ENCODE measurements at regions not wholly inside any gene's neighbourhood (a gene's known extent, or its start where the extent isn't known, plus 50 kb on each side); places are given as distances from the start of the nearest gene placed in this dataset.

GRCh38 chr1:185498207-185498606, 181.2 kb upstream of the IVNS1ABP start:
- TF ChIP-seq EZH2 (IDR thresholded peaks at IDR 0.05; ENCODE audit: borderline replicate concordance, low read length) = no peak
- TF ChIP-seq, protein P1, sequence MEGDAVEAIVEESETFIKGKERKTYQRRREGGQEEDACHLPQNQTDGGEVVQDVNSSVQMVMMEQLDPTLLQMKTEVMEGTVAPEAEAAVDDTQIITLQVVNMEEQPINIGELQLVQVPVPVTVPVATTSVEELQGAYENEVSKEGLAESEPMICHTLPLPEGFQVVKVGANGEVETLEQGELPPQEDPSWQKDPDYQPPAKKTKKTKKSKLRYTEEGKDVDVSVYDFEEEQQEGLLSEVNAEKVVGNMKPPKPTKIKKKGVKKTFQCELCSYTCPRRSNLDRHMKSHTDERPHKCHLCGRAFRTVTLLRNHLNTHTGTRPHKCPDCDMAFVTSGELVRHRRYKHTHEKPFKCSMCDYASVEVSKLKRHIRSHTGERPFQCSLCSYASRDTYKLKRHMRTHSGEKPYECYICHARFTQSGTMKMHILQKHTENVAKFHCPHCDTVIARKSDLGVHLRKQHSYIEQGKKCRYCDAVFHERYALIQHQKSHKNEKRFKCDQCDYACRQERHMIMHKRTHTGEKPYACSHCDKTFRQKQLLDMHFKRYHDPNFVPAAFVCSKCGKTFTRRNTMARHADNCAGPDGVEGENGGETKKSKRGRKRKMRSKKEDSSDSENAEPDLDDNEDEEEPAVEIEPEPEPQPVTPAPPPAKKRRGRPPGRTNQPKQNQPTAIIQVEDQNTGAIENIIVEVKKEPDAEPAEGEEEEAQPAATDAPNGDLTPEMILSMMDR (IDR thresholded peaks at IDR 0.05; ENCODE audit: low read length) = no peak
